NT2/D1 (cell line): ENCODE measurements at regions not wholly inside any gene's neighbourhood (a gene's known extent, or its start where the extent isn't known, plus 50 kb on each side); places are given as distances from the start of the nearest gene placed in this dataset.

ENCODE experiments used
- SUZ12 ChIP-seq: IDR thresholded peaks from 2 replicates; pipeline ENCODE4 v1.6.1; 2011; ENCODE audit not compliant: insufficient read length, insufficient read depth; ENCODE audit errors: extremely low read depth
- YY1 ChIP-seq: IDR thresholded peaks from 2 replicates; pipeline ENCODE4 v1.6.1; 2011; ENCODE audit not compliant: insufficient read length, insufficient read depth
- ZNF274 ChIP-seq: IDR thresholded peaks from 2 replicates; pipeline ENCODE4 v1.6.1; 2011; ENCODE audit warnings: mild to moderate bottlenecking, low read depth, low read length

DNA sequence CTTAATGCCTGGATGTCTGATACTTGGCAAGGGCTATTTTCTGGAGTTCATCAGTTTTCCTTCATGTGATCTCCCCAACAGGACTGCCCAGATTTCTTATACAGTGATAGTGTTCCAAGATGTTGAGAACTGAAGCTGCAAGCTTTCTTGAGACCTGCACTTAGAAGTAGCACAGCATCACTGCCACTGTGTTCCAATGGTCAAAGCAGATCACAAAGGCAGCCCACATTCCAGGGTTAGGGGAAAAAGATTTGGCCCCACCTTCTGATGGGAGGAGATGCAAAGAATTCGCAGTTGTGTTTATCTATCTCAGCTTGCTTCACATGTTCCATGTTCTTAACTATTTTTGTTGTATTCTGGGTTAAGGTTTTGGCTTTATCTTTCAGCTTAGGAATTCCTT, 78.2 kb downstream of the GPX5 start:
- TF ChIP-seq SUZ12, result no peak
- TF ChIP-seq ZNF274, result no peak
- TF ChIP-seq YY1, result no peak
